Fibroblast of upper back skin (primary cell): ENCODE measurements at regions not wholly inside any gene's neighbourhood (a gene's known extent, or its start where the extent isn't known, plus 50 kb on each side); places are given as distances from the start of the nearest gene placed in this dataset.
A peak's percentile ranks its signal among the peaks of the same experiment; 100 is the strongest.

ENCODE experiments used
- DNase-seq: peaks from one replicate; pipeline ENCODE4 v3.0.0-alpha.2; 2013

- DNase-seq = no peak
Observed at GRCh38 chr16:85463672-85464382, 149.3 kb upstream of the GSE1 start.

- DNase-seq = no peak
Observed at GRCh38 chr16:85464383-85465305, 148.5 kb upstream of the GSE1 start.

GRCh38 chr16:85465328-85466303 lies 147.5 kb upstream of the GSE1 start:
- peak; percentile 38 for DNase-seq

- DNase-seq = no peak
Observed at GRCh38 chr16:85466304-85466700, 146.8 kb upstream of the GSE1 start.

GRCh38 chr16:85466989-85467388 lies 146.1 kb upstream of the GSE1 start:
- no peak for DNase-seq

- no peak for DNase-seq
Observed at GRCh38 chr16:85469929-85470590, 143.1 kb upstream of the GSE1 start.

GRCh38 chr16:85470873-85471272 lies 142.2 kb upstream of the GSE1 start:
- no peak for DNase-seq

GRCh38 chr16:85471469-85472431 lies 141.4 kb upstream of the GSE1 start:
- DNase-seq = peak; percentile 26

GRCh38 chr16:85472514-85472913 lies 140.6 kb upstream of the GSE1 start:
- no peak for DNase-seq

GRCh38 chr16:85473323-85473722 lies 139.8 kb upstream of the GSE1 start:
- DNase-seq = no peak

GRCh38 chr16:85473909-85474620 lies 139.1 kb upstream of the GSE1 start:
- no peak for DNase-seq

GRCh38 chr16:85474621-85475217 lies 138.4 kb upstream of the GSE1 start:
- no peak for DNase-seq

- no peak for DNase-seq
Observed at GRCh38 chr16:85475233-85475632, 137.9 kb upstream of the GSE1 start.

- no peak for DNase-seq
Observed at GRCh38 chr16:85475691-85476300, 137.3 kb upstream of the GSE1 start.

GRCh38 chr16:85476389-85476788 lies 136.7 kb upstream of the GSE1 start:
- no peak for DNase-seq

- DNase-seq = no peak
Observed at GRCh38 chr16:85477801-85478363, 135.2 kb upstream of the GSE1 start.

- DNase-seq = no peak
Observed at GRCh38 chr16:85479972-85480726, 133.0 kb upstream of the GSE1 start.

- peak; percentile 30 for DNase-seq
Observed at GRCh38 chr16:85480727-85481101, 132.4 kb upstream of the GSE1 start.
